ENCODE measurements at regions not wholly inside any gene's neighbourhood (a gene's known extent, or its start where the extent isn't known, plus 50 kb on each side); places are given as distances from the start of the nearest gene placed in this dataset.

GRCh38 chr12:59407799-59408198 is 188.0 kb upstream of the SLC16A7 start:
- no peaks in the 10 kb centered on the region for H3K9me2 ChIP-seq (ENCODE audit: low read depth, low read length)
- no peaks in the 10 kb centered on the region for H3K9me3 ChIP-seq (ENCODE audit: low read length)
- no peak for TF ChIP-seq EZH2 (IDR thresholded peaks at IDR 0.05; ENCODE audit: borderline replicate concordance, low read length)
- TF ChIP-seq CTCF (IDR thresholded peaks at IDR 0.05; ENCODE audit: low read length), result no peak
- H3K27me3 ChIP-seq (ENCODE audit: insufficient read depth, low read length), result no peaks in the 10 kb centered on the region
- H3K9ac ChIP-seq (ENCODE audit: low read length), result no peak overlapping the region
- no peak overlapping the region for H3K27ac ChIP-seq (ENCODE audit: low read depth, low read length, poor library complexity, severe bottlenecking)
- no peak overlapping the region for H2AFZ ChIP-seq (ENCODE audit: low read length)
- no peak overlapping the region for H3K4me3 ChIP-seq (ENCODE audit: low read depth, low read length, poor library complexity, severe bottlenecking)
- H3K79me2 ChIP-seq (ENCODE audit: insufficient read depth, low read length), result no peaks in the 10 kb centered on the region
- H4K20me1 ChIP-seq (ENCODE audit: insufficient read depth, low read length), result no peaks in the 10 kb centered on the region
- no peaks in the 10 kb centered on the region for H3K36me3 ChIP-seq (ENCODE audit: insufficient read depth, low read length)
- H3K4me1 ChIP-seq (ENCODE audit: insufficient read depth, low read length, severe bottlenecking), result no peaks in the 10 kb centered on the region
- H3K4me2 ChIP-seq (ENCODE audit: low read length), result no peak overlapping the region
- no peaks in the 10 kb centered on the region for H3F3A ChIP-seq (ENCODE audit: insufficient read depth, low read length)

GRCh38 chr12:59405992-59406391 is 189.8 kb upstream of the SLC16A7 start:
- H3K79me2 ChIP-seq (ENCODE audit: insufficient read depth, low read length), result no peaks in the 10 kb centered on the region
- H3K9ac ChIP-seq (ENCODE audit: low read length), result no peak overlapping the region
- H3K4me1 ChIP-seq (ENCODE audit: insufficient read depth, low read length, severe bottlenecking), result no peaks in the 10 kb centered on the region
- TF ChIP-seq CTCF (IDR thresholded peaks at IDR 0.05; ENCODE audit: low read length), result no peak
- no peak for TF ChIP-seq EZH2 (IDR thresholded peaks at IDR 0.05; ENCODE audit: borderline replicate concordance, low read length)
- H3K27me3 ChIP-seq (ENCODE audit: insufficient read depth, low read length), result no peaks in the 10 kb centered on the region
- no peaks in the 10 kb centered on the region for H3F3A ChIP-seq (ENCODE audit: insufficient read depth, low read length)
- no peaks in the 10 kb centered on the region for H3K36me3 ChIP-seq (ENCODE audit: insufficient read depth, low read length)
- no peak overlapping the region for H3K4me2 ChIP-seq (ENCODE audit: low read length)
- no peaks in the 10 kb centered on the region for H3K9me2 ChIP-seq (ENCODE audit: low read depth, low read length)
- no peak overlapping the region for H3K27ac ChIP-seq (ENCODE audit: low read depth, low read length, poor library complexity, severe bottlenecking)
- no peak overlapping the region for H2AFZ ChIP-seq (ENCODE audit: low read length)
- H3K4me3 ChIP-seq (ENCODE audit: low read depth, low read length, poor library complexity, severe bottlenecking), result no peak overlapping the region
- H3K9me3 ChIP-seq (ENCODE audit: low read length), result no peaks in the 10 kb centered on the region
- H4K20me1 ChIP-seq (ENCODE audit: insufficient read depth, low read length), result no peaks in the 10 kb centered on the region

GRCh38 chr12:59404109-59404650 is 191.6 kb upstream of the SLC16A7 start:
- H3K9me3 ChIP-seq (ENCODE audit: low read length), result no peaks in the 10 kb centered on the region
- TF ChIP-seq EZH2 (IDR thresholded peaks at IDR 0.05; ENCODE audit: borderline replicate concordance, low read length) (no peak), CTCF (IDR thresholded peaks at IDR 0.05; ENCODE audit: low read length) (no peak)
- H4K20me1 ChIP-seq (ENCODE audit: insufficient read depth, low read length), result no peaks in the 10 kb centered on the region
- no peak overlapping the region for H3K4me2 ChIP-seq (ENCODE audit: low read length)
- H3K27ac ChIP-seq (ENCODE audit: low read depth, low read length, poor library complexity, severe bottlenecking), result no peak overlapping the region
- H3K79me2 ChIP-seq (ENCODE audit: insufficient read depth, low read length), result no peaks in the 10 kb centered on the region
- H3K9ac ChIP-seq (ENCODE audit: low read length), result no peak overlapping the region
- H3K4me3 ChIP-seq (ENCODE audit: low read depth, low read length, poor library complexity, severe bottlenecking), result no peak overlapping the region
- H3K36me3 ChIP-seq (ENCODE audit: insufficient read depth, low read length), result no peaks in the 10 kb centered on the region
- no peaks in the 10 kb centered on the region for H3K9me2 ChIP-seq (ENCODE audit: low read depth, low read length)
- H3F3A ChIP-seq (ENCODE audit: insufficient read depth, low read length), result no peaks in the 10 kb centered on the region
- no peak overlapping the region for H2AFZ ChIP-seq (ENCODE audit: low read length)
- no peaks in the 10 kb centered on the region for H3K4me1 ChIP-seq (ENCODE audit: insufficient read depth, low read length, severe bottlenecking)
- H3K27me3 ChIP-seq (ENCODE audit: insufficient read depth, low read length), result no peaks in the 10 kb centered on the region

Measured in OCI-LY1 (cell line).